ENCODE measurements at regions not wholly inside any gene's neighbourhood (a gene's known extent, or its start where the extent isn't known, plus 50 kb on each side); places are given as distances from the start of the nearest gene placed in this dataset.

- TF ChIP-seq CTCF (IDR thresholded peaks at IDR 0.05; ENCODE audit: insufficient read depth, low read depth, low read length, missing control alignments) = no peak
- no peak overlapping the region for H3K4me3 ChIP-seq (ENCODE audit: low read length)
- DNase-seq (ENCODE audit: low read depth) = no peak
Measured at GRCh38 chr1:212532469-212533147, 76.0 kb upstream of the ATF3 start.

GRCh38 chr1:212533148-212533517 lies 75.4 kb upstream of the ATF3 start:
- DNase-seq (ENCODE audit: low read depth) = no peak
- TF ChIP-seq CTCF (IDR thresholded peaks at IDR 0.05; ENCODE audit: insufficient read depth, low read depth, low read length, missing control alignments) = no peak
- no peak overlapping the region for H3K4me3 ChIP-seq (ENCODE audit: low read length)

- TF ChIP-seq CTCF (IDR thresholded peaks at IDR 0.05; ENCODE audit: insufficient read depth, low read depth, low read length, missing control alignments) = no peak
- H3K4me3 ChIP-seq (ENCODE audit: low read length) = no peak overlapping the region
- no peak for DNase-seq (ENCODE audit: low read depth)
Measured at GRCh38 chr1:212536586-212536985, 72.0 kb upstream of the ATF3 start.

- no peak for DNase-seq (ENCODE audit: low read depth)
- TF ChIP-seq CTCF (IDR thresholded peaks at IDR 0.05; ENCODE audit: insufficient read depth, low read depth, low read length, missing control alignments) = no peak
- H3K4me3 ChIP-seq (ENCODE audit: low read length) = no peak overlapping the region
Measured at GRCh38 chr1:212537610-212538009, 71.0 kb upstream of the ATF3 start.

GRCh38 chr1:212539737-212540430 lies 68.7 kb upstream of the ATF3 start:
- no peak for TF ChIP-seq CTCF (IDR thresholded peaks at IDR 0.05; ENCODE audit: insufficient read depth, low read depth, low read length, missing control alignments)
- no peak for DNase-seq (ENCODE audit: low read depth)
- H3K4me3 ChIP-seq (ENCODE audit: low read length) = no peak overlapping the region

GRCh38 chr1:212542761-212543187 lies 65.8 kb upstream of the ATF3 start:
- DNase-seq (ENCODE audit: low read depth) = no peak
- H3K4me3 ChIP-seq (ENCODE audit: low read length) = no peak overlapping the region
- no peak for TF ChIP-seq CTCF (IDR thresholded peaks at IDR 0.05; ENCODE audit: insufficient read depth, low read depth, low read length, missing control alignments)

GRCh38 chr1:212544110-212544509 lies 64.5 kb upstream of the ATF3 start:
- TF ChIP-seq CTCF (IDR thresholded peaks at IDR 0.05; ENCODE audit: insufficient read depth, low read depth, low read length, missing control alignments) = no peak
- DNase-seq (ENCODE audit: low read depth) = no peak
- H3K4me3 ChIP-seq (ENCODE audit: low read length) = no peak overlapping the region
